HepG2 (cell line): ENCODE measurements at regions not wholly inside any gene's neighbourhood (a gene's known extent, or its start where the extent isn't known, plus 50 kb on each side); places are given as distances from the start of the nearest gene placed in this dataset.

Experiments
- E2F2 ChIP-seq: sonication (generic); formaldehyde crosslinking; IDR thresholded peaks from 2 replicates; pipeline ENCODE4 v1.4.0; 2020; ENCODE audit warnings: missing genetic modification reagents, borderline replicate concordance
- ELF3 ChIP-seq: IDR thresholded peaks from 2 replicates; pipeline ENCODE4 v1.6.1; 2016; ENCODE audit warnings: missing genetic modification reagents, missing compliant biosample characterization
- GABPB1 ChIP-seq: IDR thresholded peaks from 2 replicates; pipeline ENCODE4 v1.6.1; 2016; ENCODE audit warnings: mild to moderate bottlenecking, missing genetic modification reagents, moderate library complexity, missing compliant biosample characterization
- GTF3A ChIP-seq: sonication (generic); formaldehyde crosslinking; conservative IDR thresholded peaks from 2 replicates; pipeline ENCODE4 v1.4.0; 2020; ENCODE audit warnings: mild to moderate bottlenecking, missing genetic modification reagents
- KIAA2018 ChIP-seq: sonication (generic); formaldehyde crosslinking; IDR thresholded peaks from 2 replicates; pipeline ENCODE4 v1.5.0; 2020; ENCODE audit warnings: mild to moderate bottlenecking, missing genetic modification reagents, borderline replicate concordance
- PAF1 ChIP-seq: IDR thresholded peaks from 2 replicates; pipeline ENCODE4 v1.6.1; 2016; ENCODE audit warnings: missing genetic modification reagents, missing compliant biosample characterization
- PHF20 ChIP-seq: sonication (generic); formaldehyde crosslinking; IDR thresholded peaks from 2 replicates; pipeline ENCODE4 v1.5.0; 2020; ENCODE audit warnings: mild to moderate bottlenecking, missing genetic modification reagents
- RELA ChIP-seq: sonication (generic); formaldehyde crosslinking; IDR thresholded peaks from 2 replicates; pipeline ENCODE4 v1.4.0; 2020; ENCODE audit warnings: missing genetic modification reagents
- SMARCE1 ChIP-seq: fragments of 450-650 bp; IDR thresholded peaks from 2 replicates; pipeline ENCODE4 v1.6.1; 2017; ENCODE audit warnings: borderline replicate concordance
- TEAD2 ChIP-seq: sonication (generic); formaldehyde crosslinking; IDR thresholded peaks from 2 replicates; pipeline ENCODE4 v1.9.0; 2021; ENCODE audit warnings: missing genetic modification reagents
- TEAD3 ChIP-seq: optimal IDR thresholded peaks from 2 replicates; pipeline ENCODE3; 2016; ENCODE audit warnings: borderline replicate concordance
- ZBTB8A ChIP-seq: sonication (generic); formaldehyde crosslinking; IDR thresholded peaks from 2 replicates; pipeline ENCODE4 v1.4.0; 2020; ENCODE audit warnings: mild to moderate bottlenecking, low read depth, missing genetic modification reagents, borderline replicate concordance
- ZNF143 ChIP-seq: sonication (generic); formaldehyde crosslinking; IDR thresholded peaks from 2 replicates; pipeline ENCODE4 v1.4.0; 2020; ENCODE audit warnings: missing genetic modification reagents
- ZNF263 ChIP-seq: sonication (generic); formaldehyde crosslinking; IDR thresholded peaks from 2 replicates; pipeline ENCODE4 v1.4.0; 2020; ENCODE audit warnings: missing genetic modification reagents
- ZNF614 ChIP-seq: IDR thresholded peaks from 2 replicates; pipeline ENCODE4 v1.6.1; 2018; ENCODE audit warnings: missing biosample characterization, missing genetic modification reagents, inconsistent platforms, borderline replicate concordance
- ZNF672 ChIP-seq: sonication (generic); formaldehyde crosslinking; IDR thresholded peaks from 2 replicates; pipeline ENCODE4 v1.8.1; 2022; ENCODE audit warnings: missing genetic modification reagents
- ZNF768 ChIP-seq: sonication (generic); formaldehyde crosslinking; IDR thresholded peaks from 2 replicates; pipeline ENCODE4 v1.4.0; 2020; ENCODE audit warnings: missing genetic modification reagents
- ZNF775 ChIP-seq: sonication (generic); formaldehyde crosslinking; IDR thresholded peaks from 2 replicates; pipeline ENCODE4 v1.4.0; 2020; ENCODE audit warnings: missing genetic modification reagents, mild to moderate bottlenecking, moderate library complexity, borderline replicate concordance
- ZNF777 ChIP-seq: sonication (generic); formaldehyde crosslinking; IDR thresholded peaks from 2 replicates; pipeline ENCODE4 v1.4.0; 2020; ENCODE audit warnings: missing genetic modification reagents
- TF ChIP-seq, protein P1 (sequence below): sonication (generic); formaldehyde crosslinking; IDR thresholded peaks from 2 replicates; pipeline ENCODE4 v1.5.1; 2020; ENCODE audit warnings: mild to moderate bottlenecking, missing genetic modification reagents, moderate library complexity

DNA sequence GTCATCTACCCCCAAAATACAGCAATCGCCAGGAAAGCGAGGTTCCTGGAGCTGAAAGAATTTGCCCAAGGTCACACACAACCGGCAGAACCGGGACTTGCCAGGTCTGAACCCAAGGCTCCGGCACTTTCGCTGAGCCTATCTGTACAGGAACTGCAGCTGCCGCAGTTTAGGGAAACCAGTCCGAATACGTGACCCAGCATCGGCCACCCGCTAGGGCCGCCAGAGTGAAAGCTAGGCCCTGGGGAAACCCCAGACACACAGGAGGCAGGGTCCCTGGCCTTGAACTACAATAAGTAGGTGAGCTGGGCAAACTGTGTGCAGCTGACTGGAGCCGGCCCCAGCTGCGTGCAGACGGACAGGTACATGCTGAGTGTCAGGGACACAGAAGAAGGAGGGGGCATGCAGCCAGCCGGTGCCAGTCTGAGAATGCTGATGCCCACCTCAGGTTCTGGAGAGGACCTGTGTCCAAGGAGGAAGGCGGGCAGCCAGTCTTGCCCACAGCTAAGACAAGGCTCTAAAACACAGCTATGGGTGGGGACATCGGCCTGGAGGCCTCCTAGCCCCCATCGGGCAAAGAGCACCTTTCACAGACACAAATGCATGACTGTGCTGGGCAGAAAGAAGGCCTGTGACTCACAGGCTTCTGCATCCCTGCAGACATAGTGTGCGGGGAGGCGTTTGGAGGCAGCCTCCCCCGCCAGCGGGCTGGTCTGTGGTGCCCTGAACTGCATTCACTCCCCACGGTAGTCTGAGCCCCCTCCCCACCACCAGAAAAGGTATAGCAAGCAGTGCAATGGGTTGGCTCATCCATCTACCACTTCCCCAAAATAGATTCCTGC is 107.4 kb upstream of the ID2 start (continued):
- TF ChIP-seq GABPB1 (CRISPR knock-in tag) (peak; percentile 60), ZNF263 (CRISPR knock-in tag) (peak; percentile 49), PAF1 (no peak), PHF20 (CRISPR knock-in tag) (peak; percentile 54; the same call in 1 of the 2 replicates), GTF3A (CRISPR knock-in tag) (no peak; the same call in 1 of the 2 replicates), TEAD3 (CRISPR knock-in tag) (peak; percentile 40), KIAA2018 (CRISPR knock-in tag) (no peak), ZNF775 (CRISPR knock-in tag) (0 out of 2 replicates have a peak, but pooled peaks have one; percentile 75), ZNF143 (CRISPR knock-in tag) (peak; percentile 40; the same call in 1 of the 2 replicates), RELA (CRISPR knock-in tag) (peak; percentile 90; the same call in 1 of the 2 replicates), ZNF777 (CRISPR knock-in tag) (0 out of 2 replicates have a peak, but pooled peaks have one; percentile 23), ZNF614 (CRISPR knock-in tag) (peak; percentile 74; the same call in 1 of the 2 replicates), TEAD2 (CRISPR knock-in tag) (no peak), E2F2 (CRISPR knock-in tag) (peak; percentile 12; the same call in 1 of the 2 replicates), ZNF672 (CRISPR knock-in tag) (no peak), ZBTB8A (0 out of 2 replicates have a peak, but pooled peaks have one; percentile 19), SMARCE1 (no peak), ZNF768 (CRISPR knock-in tag) (0 out of 2 replicates have a peak, but pooled peaks have one; percentile 60), ELF3 (CRISPR knock-in tag) (peak; percentile 63)
- TF ChIP-seq, protein P1, sequence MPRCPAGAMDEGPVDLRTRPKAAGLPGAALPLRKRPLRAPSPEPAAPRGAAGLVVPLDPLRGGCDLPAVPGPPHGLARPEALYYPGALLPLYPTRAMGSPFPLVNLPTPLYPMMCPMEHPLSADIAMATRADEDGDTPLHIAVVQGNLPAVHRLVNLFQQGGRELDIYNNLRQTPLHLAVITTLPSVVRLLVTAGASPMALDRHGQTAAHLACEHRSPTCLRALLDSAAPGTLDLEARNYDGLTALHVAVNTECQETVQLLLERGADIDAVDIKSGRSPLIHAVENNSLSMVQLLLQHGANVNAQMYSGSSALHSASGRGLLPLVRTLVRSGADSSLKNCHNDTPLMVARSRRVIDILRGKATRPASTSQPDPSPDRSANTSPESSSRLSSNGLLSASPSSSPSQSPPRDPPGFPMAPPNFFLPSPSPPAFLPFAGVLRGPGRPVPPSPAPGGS (CRISPR knock-in tag): peak; percentile 100
